Testis (tissue), 2 donors: ENCODE measurements at regions not wholly inside any gene's neighbourhood (a gene's known extent, or its start where the extent isn't known, plus 50 kb on each side); places are given as distances from the start of the nearest gene placed in this dataset.

ENCODE experiments used
- DNase-seq: peaks from one replicate; pipeline ENCODE4 v3.0.0-alpha.2; 2019
- H3K27ac ChIP-seq, 2 donors: fragments of 200-600 bp; sonication (generic); one replicate each; pipeline ENCODE4 v1.5.1; 2019
- H3K27me3 ChIP-seq: fragments of 200-600 bp; sonication (generic); one replicate; pipeline ENCODE4 v1.5.1; 2019
- H3K36me3 ChIP-seq: fragments of 200-600 bp; sonication (generic); one replicate; pipeline ENCODE4 v1.5.1; 2017; ENCODE audit warnings: low read depth; ENCODE audit errors: missing control alignments
- H3K4me1 ChIP-seq: fragments of 200-600 bp; sonication (generic); one replicate; pipeline ENCODE4 v1.5.1; 2019
- H3K4me3 ChIP-seq, 2 donors: fragments of 200-600 bp; sonication (generic); one replicate each; pipeline ENCODE4 v1.5.1; 2017 to 2019
- H3K9me3 ChIP-seq: fragments of 200-600 bp; sonication (generic); one replicate; pipeline ENCODE4 v1.5.1; 2017
- POLR2A ChIP-seq: fragments of 450-650 bp; IDR thresholded peaks from one replicate; pipeline ENCODE4 v1.6.1; 2017; ENCODE audit warnings: antibody characterized with exemption, mild to moderate bottlenecking, moderate library complexity
- WGBS, 2 donors: methylation state at CpG; one replicate each; pipeline ENCODE4 v1.1.5; 2018; 5-methylcytosine and 5-hydroxymethylcytosine counted together
- intact Hi-C: fragments of 100-400 bp; cut with DNase I; formaldehyde crosslinking; loops from one replicate; pipeline ENCODE4 v1.15.1; 2023; ENCODE audit warnings: low total_unique reads
- TF ChIP-seq, protein P1 (sequence below), 3 experiments: fragments of 450-650 bp in 2 of 3; fragments of 200-600 bp in 1 of 3; sonication (generic) in 1 of 3; IDR thresholded peaks; one replicate each; pipeline ENCODE4 v1.5.1; 2016 to 2019; ENCODE audit warnings: antibody characterized with exemption in 3 of 3, mild to moderate bottlenecking in 2 of 3, moderate library complexity in 1 of 3

- H3K9me3 ChIP-seq: no peaks in the 10 kb centered on the region
- no peak overlapping the region for H3K27ac ChIP-seq
- no peaks in the 10 kb centered on the region for H3K4me1 ChIP-seq
- DNase-seq: no peak
- intact Hi-C loops: no loop called here
- WGBS, 2 donors: 88 to 90% methylated on average over 5 of the region's 5 CpGs
- no peak overlapping the region for H3K4me3 ChIP-seq
- no peaks in the 10 kb centered on the region for H3K36me3 ChIP-seq
- TF ChIP-seq, protein P1, sequence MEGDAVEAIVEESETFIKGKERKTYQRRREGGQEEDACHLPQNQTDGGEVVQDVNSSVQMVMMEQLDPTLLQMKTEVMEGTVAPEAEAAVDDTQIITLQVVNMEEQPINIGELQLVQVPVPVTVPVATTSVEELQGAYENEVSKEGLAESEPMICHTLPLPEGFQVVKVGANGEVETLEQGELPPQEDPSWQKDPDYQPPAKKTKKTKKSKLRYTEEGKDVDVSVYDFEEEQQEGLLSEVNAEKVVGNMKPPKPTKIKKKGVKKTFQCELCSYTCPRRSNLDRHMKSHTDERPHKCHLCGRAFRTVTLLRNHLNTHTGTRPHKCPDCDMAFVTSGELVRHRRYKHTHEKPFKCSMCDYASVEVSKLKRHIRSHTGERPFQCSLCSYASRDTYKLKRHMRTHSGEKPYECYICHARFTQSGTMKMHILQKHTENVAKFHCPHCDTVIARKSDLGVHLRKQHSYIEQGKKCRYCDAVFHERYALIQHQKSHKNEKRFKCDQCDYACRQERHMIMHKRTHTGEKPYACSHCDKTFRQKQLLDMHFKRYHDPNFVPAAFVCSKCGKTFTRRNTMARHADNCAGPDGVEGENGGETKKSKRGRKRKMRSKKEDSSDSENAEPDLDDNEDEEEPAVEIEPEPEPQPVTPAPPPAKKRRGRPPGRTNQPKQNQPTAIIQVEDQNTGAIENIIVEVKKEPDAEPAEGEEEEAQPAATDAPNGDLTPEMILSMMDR (IDR thresholded peaks at IDR 0.05): no peak
- TF ChIP-seq POLR2A: no peak
- H3K27me3 ChIP-seq: no peaks in the 10 kb centered on the region
These were observed 126.1 kb upstream of the EEA1 start for GRCh38 chr12:93055221-93055620.

- Histone ChIP-seq H3K27ac (no peak overlapping the region), H3K4me3 (no peak overlapping the region), H3K9me3 (no peaks in the 10 kb centered on the region), H3K27me3 (no peaks in the 10 kb centered on the region), H3K36me3 (no peaks in the 10 kb centered on the region), H3K4me1 (peaks cover 10% of the 10 kb centered on the region)
- WGBS, 2 donors: 66 to 71% methylated on average over 4 of the region's 4 CpGs
- TF ChIP-seq, protein P1 (IDR thresholded peaks at IDR 0.05): no peak
- TF ChIP-seq POLR2A: no peak
- no peak for DNase-seq
- intact Hi-C loops: no loop called here
These were observed 128.0 kb upstream of the EEA1 start for GRCh38 chr12:93056971-93057535.

DNA sequence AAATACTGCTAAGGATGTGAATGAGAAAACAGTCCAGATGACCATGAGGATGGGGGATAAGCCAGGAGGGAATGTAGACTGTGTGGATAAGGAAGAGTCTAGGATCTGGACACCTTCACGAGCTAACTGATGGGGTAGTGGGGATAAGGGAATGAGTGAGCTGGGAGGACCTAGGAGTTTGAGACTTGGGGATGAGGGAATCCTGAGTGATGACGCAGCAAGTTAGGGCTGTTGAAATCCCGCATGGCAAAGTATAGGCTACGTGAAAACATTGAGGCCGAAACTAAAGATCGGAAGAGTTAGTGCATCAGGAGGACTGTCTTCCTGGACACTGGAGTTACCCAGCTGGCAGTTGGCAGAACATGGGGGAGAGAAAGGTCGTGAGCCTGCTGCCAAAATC is 129.2 kb upstream of the EEA1 start:
- Histone ChIP-seq H3K4me3 (no peak overlapping the region), H3K27me3 (no peaks in the 10 kb centered on the region), H3K9me3 (no peaks in the 10 kb centered on the region), H3K4me1 (peaks cover 10% of the 10 kb centered on the region), H3K27ac (no peak overlapping the region), H3K36me3 (no peaks in the 10 kb centered on the region)
- 68 to 82% methylated on average over 7 of the region's 7 CpGs for WGBS, 2 donors
- intact Hi-C loops: no loop called here
- DNase-seq: no peak
- TF ChIP-seq, protein P1 (IDR thresholded peaks at IDR 0.05): no peak
- TF ChIP-seq POLR2A: no peak

DNA sequence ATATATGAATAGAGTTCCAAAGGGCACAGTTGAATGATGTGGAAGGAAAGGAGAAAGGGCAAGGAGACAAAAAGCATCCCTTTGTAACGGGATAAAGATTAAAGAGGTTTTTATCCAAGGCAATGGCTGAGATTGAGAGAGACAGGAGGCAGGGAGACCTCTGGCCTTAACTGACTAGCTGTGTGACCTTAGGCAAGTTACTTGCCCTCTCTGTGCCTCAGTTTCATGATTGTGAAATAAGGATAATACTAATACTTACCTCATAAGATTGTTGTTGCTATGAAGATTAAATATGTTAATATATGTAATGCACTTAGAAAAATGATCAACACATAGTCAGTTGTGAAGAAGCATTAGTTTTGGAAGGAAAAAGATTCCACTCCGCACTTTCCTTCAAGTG is 130.2 kb upstream of the EEA1 start:
- no peak overlapping the region for H3K4me3 ChIP-seq
- DNase-seq: no peak
- intact Hi-C loops: no loop called here
- no peaks in the 10 kb centered on the region for H3K36me3 ChIP-seq
- WGBS, 2 donors: 86 to 93% methylated on average over 2 of the region's 2 CpGs
- TF ChIP-seq, protein P1 (IDR thresholded peaks at IDR 0.05): no peak
- TF ChIP-seq POLR2A: no peak
- peaks cover 10% of the 10 kb centered on the region for H3K4me1 ChIP-seq
- no peaks in the 10 kb centered on the region for H3K9me3 ChIP-seq
- H3K27ac ChIP-seq: no peak overlapping the region
- no peaks in the 10 kb centered on the region for H3K27me3 ChIP-seq

DNA sequence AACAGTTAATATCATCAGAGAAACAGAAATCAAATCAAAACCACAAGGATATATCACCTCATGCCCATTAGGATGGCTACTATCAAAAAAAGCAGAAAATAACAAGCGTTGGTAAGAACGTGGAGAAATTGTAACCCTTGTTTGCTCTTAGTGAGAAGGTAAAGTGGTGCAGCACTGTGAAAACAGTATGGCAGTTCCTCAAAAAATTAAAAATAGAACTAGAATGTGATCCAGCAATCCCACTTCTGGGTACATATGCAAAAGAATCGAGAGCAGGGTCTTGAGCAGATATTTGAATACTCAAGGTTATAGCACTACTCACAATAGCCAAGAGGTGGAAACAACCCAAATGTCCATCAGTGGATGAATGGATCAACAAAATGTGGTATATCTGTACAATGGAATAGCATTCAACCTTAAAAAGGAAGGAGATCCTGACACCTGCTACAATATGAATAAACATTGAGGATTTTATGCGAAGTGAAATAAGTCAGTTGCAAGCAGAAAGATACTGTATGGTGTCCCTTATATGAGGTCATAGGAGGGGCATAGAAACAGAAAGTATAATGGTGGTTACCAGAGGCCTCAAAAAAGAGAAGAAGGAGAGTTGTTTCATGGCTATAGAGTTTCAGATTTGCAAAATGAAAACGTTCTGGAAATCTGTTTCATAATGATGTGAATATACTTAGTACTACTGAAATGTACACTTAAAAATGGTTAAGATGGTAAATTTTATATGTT is 131.0 kb upstream of the EEA1 start:
- H3K4me1 ChIP-seq: peaks cover 10% of the 10 kb centered on the region
- 72 to 73% methylated on average over 5 of the region's 5 CpGs for WGBS, 2 donors
- H3K4me3 ChIP-seq: no peak overlapping the region
- no peak for TF ChIP-seq POLR2A
- TF ChIP-seq, protein P1 (IDR thresholded peaks at IDR 0.05): no peak
- intact Hi-C loops: no loop called here
- H3K9me3 ChIP-seq: no peaks in the 10 kb centered on the region
- DNase-seq: no peak
- no peaks in the 10 kb centered on the region for H3K27me3 ChIP-seq
- H3K36me3 ChIP-seq: no peaks in the 10 kb centered on the region
- H3K27ac ChIP-seq: no peak overlapping the region
